Stimulated activated CD4-positive, alpha-beta T cell treated with anti-CD3 and anti-CD28 coated beads, Interleukin-4, amount 100 ng/mL, for 48 hours (primary cell): ENCODE measurements at regions not wholly inside any gene's neighbourhood (a gene's known extent, or its start where the extent isn't known, plus 50 kb on each side); places are given as distances from the start of the nearest gene placed in this dataset.

ENCODE experiments used
- DNase-seq, 2 donors: peaks; one replicate each; pipeline ENCODE4 v3.0.0-alpha.2; 2020; ENCODE audit warnings: low read depth in 2 of 2

DNA sequence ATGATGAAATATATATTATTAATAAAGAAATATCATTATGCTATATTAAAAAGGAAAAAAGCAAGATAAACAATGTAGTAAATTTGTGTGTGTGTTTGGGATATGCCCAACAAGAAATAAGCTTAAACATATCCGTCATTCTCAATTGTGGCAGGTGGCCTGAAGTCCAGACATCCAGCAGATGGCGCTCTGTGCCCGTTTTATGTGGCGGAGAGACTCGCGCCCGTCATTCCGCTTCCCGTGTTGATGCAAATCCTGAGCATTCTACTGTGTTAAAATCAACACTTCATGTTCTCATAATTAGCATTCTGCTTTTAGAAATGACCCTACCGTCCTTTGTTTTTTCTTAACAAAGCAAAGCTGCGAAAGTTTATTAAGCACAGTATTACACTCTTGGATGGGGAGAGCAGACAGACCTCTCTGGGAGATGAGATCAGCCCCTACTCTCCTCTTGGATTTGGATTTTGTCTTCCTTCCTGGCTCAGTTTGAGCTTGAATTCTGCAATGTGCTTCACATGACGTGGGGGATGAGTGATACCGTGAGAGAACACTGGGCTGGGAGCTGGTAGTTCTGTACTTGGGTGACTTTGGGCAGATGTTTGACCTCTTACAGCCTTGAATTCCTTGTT is 125.8 kb downstream of the MCHR2 start:
- DNase-seq = peak; percentile 65 to 75
